ENCODE measurements at regions not wholly inside any gene's neighbourhood (a gene's known extent, or its start where the extent isn't known, plus 50 kb on each side); places are given as distances from the start of the nearest gene placed in this dataset.

GRCh38 chr2:139835101-139835500, 1054.9 kb upstream of the NXPH2 start:
- no peak for DNase-seq (ENCODE audit: low spot score)

GRCh38 chr2:139828011-139828410, 1047.8 kb upstream of the NXPH2 start:
- DNase-seq (ENCODE audit: low spot score): no peak

GRCh38 chr2:139825726-139826125, 1045.5 kb upstream of the NXPH2 start:
- no peak for DNase-seq (ENCODE audit: low spot score)

- DNase-seq (ENCODE audit: low spot score): no peak
Observed at GRCh38 chr2:139819273-139819796, 1039.1 kb upstream of the NXPH2 start.

GRCh38 chr2:139814458-139814857, 1034.3 kb upstream of the NXPH2 start:
- DNase-seq (ENCODE audit: low spot score): no peak

- DNase-seq (ENCODE audit: low spot score): no peak
Observed at GRCh38 chr2:139813340-139813739, 1033.2 kb upstream of the NXPH2 start.

GRCh38 chr2:139805441-139805840, 1025.3 kb upstream of the NXPH2 start:
- no peak for DNase-seq (ENCODE audit: low spot score)

- DNase-seq (ENCODE audit: low spot score): no peak
Observed at GRCh38 chr2:139798391-139798790, 1018.2 kb upstream of the NXPH2 start.

- peak; percentile 6 for DNase-seq (ENCODE audit: low spot score)
Observed at GRCh38 chr2:139790807-139791752, 1010.9 kb upstream of the NXPH2 start.

- no peak for DNase-seq (ENCODE audit: low spot score)
Observed at GRCh38 chr2:139790136-139790535, 1009.9 kb upstream of the NXPH2 start.

GRCh38 chr2:139778732-139779131, 998.5 kb upstream of the NXPH2 start:
- DNase-seq (ENCODE audit: low spot score): no peak

GRCh38 chr2:139773720-139774277, 993.6 kb upstream of the NXPH2 start:
- no peak for DNase-seq (ENCODE audit: low spot score)

- no peak for DNase-seq (ENCODE audit: low spot score)
Observed at GRCh38 chr2:139769633-139770032, 989.4 kb upstream of the NXPH2 start.

- no peak for DNase-seq (ENCODE audit: low spot score)
Observed at GRCh38 chr2:139763705-139764104, 983.5 kb upstream of the NXPH2 start.

GRCh38 chr2:139759000-139759505, 978.9 kb upstream of the NXPH2 start:
- no peak for DNase-seq (ENCODE audit: low spot score)

GRCh38 chr2:139746901-139747300, 966.7 kb upstream of the NXPH2 start:
- DNase-seq (ENCODE audit: low spot score): no peak

- DNase-seq (ENCODE audit: low spot score): no peak
Observed at GRCh38 chr2:139744273-139744672, 964.1 kb upstream of the NXPH2 start.

- DNase-seq (ENCODE audit: low spot score): no peak
Observed at GRCh38 chr2:139742216-139743172, 962.3 kb upstream of the NXPH2 start.

GRCh38 chr2:139737659-139738058, 957.5 kb upstream of the NXPH2 start:
- DNase-seq (ENCODE audit: low spot score): no peak

GRCh38 chr2:139730197-139730596, 950.0 kb upstream of the NXPH2 start:
- no peak for DNase-seq (ENCODE audit: low spot score)

GRCh38 chr2:139721411-139721995, 941.3 kb upstream of the NXPH2 start:
- no peak for DNase-seq (ENCODE audit: low spot score)

GRCh38 chr2:139720056-139720455, 939.9 kb upstream of the NXPH2 start:
- no peak for DNase-seq (ENCODE audit: low spot score)
